ENCODE measurements at regions not wholly inside any gene's neighbourhood (a gene's known extent, or its start where the extent isn't known, plus 50 kb on each side); places are given as distances from the start of the nearest gene placed in this dataset.

GRCh38 chr4:153877898-153878297 is 89.0 kb upstream of the SFRP2 start:
- no peaks in the 10 kb centered on the region for H3K79me2 ChIP-seq (replicated peaks; ENCODE audit: insufficient read depth)
- no peak overlapping the region for H3K4me2 ChIP-seq
- Mint-ChIP-seq H3K9me3 (peaks cover 39% of the 10 kb centered on the region), H3K36me3 (ENCODE audit: low read depth) (peaks cover 26% of the 10 kb centered on the region), H3K27me3 (ENCODE audit: insufficient read depth, low read depth, poor library complexity) (peaks cover 3% of the 10 kb centered on the region), H3K27ac (no peak overlapping the region), H3K4me1 (0 out of 3 replicates have a peak, but pooled peaks cover 3% of the 10 kb centered on the region), H3K4me3 (no peak overlapping the region)
- H3K4me3 ChIP-seq = no peak overlapping the region
- H4K20me1 ChIP-seq (replicated peaks; ENCODE audit: insufficient read depth) = no peaks in the 10 kb centered on the region
- H3F3A ChIP-seq (replicated peaks; ENCODE audit: low read depth) = no peaks in the 10 kb centered on the region
- peaks cover 3% of the 10 kb centered on the region; the same call in 1 of the 2 replicates for H3K36me3 ChIP-seq (ENCODE audit: insufficient read depth)
- no peak for DNase-seq (ENCODE audit: low spot score)
- no peaks in the 10 kb centered on the region for H3K27me3 ChIP-seq (ENCODE audit: insufficient read depth)
- no peaks in the 10 kb centered on the region for H3K4me1 ChIP-seq (ENCODE audit: insufficient read depth)
- H2AFZ ChIP-seq = no peak overlapping the region
- no peak overlapping the region for H3K27ac ChIP-seq (ENCODE audit: low read depth)
- TF ChIP-seq ETS1 (IDR thresholded peaks at IDR 0.05) (no peak), ZNF114 (CRISPR knock-in tag; IDR thresholded peaks at IDR 0.05) (no peak), EZH2phosphoT487 (IDR thresholded peaks at IDR 0.05; ENCODE audit: unreplicated experiment) (no peak), POLR2AphosphoS5 (IDR thresholded peaks at IDR 0.05; ENCODE audit: low read depth) (no peak), CREB1 (CRISPR knock-in tag; IDR thresholded peaks at IDR 0.05; ENCODE audit: low read depth) (no peak), REST (IDR thresholded peaks at IDR 0.05; ENCODE audit: unreplicated experiment) (no peak), NANOG (IDR thresholded peaks at IDR 0.05; ENCODE audit: borderline replicate concordance) (no peak), CTCF (conservative IDR thresholded peaks at IDR 0.05; ENCODE audit: low read depth in 2 of 2) (no peak), ZNF462 (CRISPR knock-in tag; IDR thresholded peaks at IDR 0.05) (no peak), EZH2 (IDR thresholded peaks at IDR 0.05; ENCODE audit: low read depth, unreplicated experiment) (no peak), JUNB (IDR thresholded peaks at IDR 0.05; ENCODE audit: unreplicated experiment) (no peak), ZNF331 (CRISPR knock-in tag; IDR thresholded peaks at IDR 0.05; ENCODE audit: low read depth) (no peak), STAT1 (IDR thresholded peaks at IDR 0.05; ENCODE audit: unreplicated experiment) (no peak)
- 0 out of 2 replicates have a peak, but pooled peaks cover 7% of the 10 kb centered on the region for H3K9me2 ChIP-seq (ENCODE audit: insufficient read depth)
- ATAC-seq = no peak
